ENCODE measurements at regions not wholly inside any gene's neighbourhood (a gene's known extent, or its start where the extent isn't known, plus 50 kb on each side); places are given as distances from the start of the nearest gene placed in this dataset.

DNA sequence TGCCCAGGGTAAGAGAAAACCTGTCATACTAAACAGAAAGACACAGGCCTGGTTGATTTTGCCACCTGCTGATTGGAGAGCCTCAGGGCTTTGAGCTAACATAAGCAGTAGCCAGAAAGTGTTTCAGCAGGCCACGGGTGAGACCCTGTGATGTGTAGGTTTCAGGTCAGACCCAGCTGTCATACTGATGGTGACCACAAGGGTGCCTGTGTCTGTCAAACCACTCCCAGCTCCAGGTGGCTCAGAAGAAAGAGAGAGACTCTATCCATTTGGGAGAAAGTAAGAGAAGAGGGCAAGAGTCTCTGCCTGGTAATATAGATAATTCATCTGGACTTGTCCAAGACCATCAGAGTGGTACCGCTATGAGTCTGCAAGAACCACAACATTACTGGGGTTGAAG, 72.8 kb upstream of the NLRP2B start:
- TF ChIP-seq, protein P1, sequence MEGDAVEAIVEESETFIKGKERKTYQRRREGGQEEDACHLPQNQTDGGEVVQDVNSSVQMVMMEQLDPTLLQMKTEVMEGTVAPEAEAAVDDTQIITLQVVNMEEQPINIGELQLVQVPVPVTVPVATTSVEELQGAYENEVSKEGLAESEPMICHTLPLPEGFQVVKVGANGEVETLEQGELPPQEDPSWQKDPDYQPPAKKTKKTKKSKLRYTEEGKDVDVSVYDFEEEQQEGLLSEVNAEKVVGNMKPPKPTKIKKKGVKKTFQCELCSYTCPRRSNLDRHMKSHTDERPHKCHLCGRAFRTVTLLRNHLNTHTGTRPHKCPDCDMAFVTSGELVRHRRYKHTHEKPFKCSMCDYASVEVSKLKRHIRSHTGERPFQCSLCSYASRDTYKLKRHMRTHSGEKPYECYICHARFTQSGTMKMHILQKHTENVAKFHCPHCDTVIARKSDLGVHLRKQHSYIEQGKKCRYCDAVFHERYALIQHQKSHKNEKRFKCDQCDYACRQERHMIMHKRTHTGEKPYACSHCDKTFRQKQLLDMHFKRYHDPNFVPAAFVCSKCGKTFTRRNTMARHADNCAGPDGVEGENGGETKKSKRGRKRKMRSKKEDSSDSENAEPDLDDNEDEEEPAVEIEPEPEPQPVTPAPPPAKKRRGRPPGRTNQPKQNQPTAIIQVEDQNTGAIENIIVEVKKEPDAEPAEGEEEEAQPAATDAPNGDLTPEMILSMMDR (IDR thresholded peaks at IDR 0.05) = no peak
- TF ChIP-seq POLR2A (IDR thresholded peaks at IDR 0.05) (no peak), POLR2AphosphoS5 (IDR thresholded peaks at IDR 0.05) (no peak)
